ENCODE measurements at regions not wholly inside any gene's neighbourhood (a gene's known extent, or its start where the extent isn't known, plus 50 kb on each side); places are given as distances from the start of the nearest gene placed in this dataset.
A peak's percentile ranks its signal among the peaks of the same experiment; 100 is the strongest.

DNA sequence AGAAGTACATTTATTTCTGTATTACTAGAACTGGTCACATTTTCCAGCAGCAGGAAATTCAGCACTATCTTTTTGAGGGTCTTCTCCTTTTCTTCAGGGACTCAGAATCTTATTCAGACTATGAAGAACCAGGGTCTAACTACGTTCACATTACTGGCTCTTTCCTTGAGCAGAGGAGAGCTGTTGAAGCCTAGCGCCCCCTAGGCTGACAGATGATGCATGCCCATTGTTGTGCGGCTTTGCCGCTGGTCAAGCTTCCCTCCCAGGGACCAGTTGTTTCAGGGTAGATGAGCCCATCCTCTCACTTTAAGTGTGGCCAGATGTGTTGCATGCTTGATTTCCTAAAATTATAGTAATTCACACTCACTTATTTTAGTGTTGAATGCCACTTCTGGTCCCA is 168.2 kb upstream of the PDGFD start:
- TF ChIP-seq TEAD4 (IDR thresholded peaks at IDR 0.05): no peak
- TF ChIP-seq YY1 (IDR thresholded peaks at IDR 0.05; ENCODE audit: low read depth): no peak
- TF ChIP-seq EGR1 (IDR thresholded peaks at IDR 0.05): no peak
- peak; percentile 27; the same call in 1 of the 2 replicates for TF ChIP-seq RAD21 (IDR thresholded peaks at IDR 0.05; ENCODE audit: low read depth)
- TF ChIP-seq, protein P1, sequence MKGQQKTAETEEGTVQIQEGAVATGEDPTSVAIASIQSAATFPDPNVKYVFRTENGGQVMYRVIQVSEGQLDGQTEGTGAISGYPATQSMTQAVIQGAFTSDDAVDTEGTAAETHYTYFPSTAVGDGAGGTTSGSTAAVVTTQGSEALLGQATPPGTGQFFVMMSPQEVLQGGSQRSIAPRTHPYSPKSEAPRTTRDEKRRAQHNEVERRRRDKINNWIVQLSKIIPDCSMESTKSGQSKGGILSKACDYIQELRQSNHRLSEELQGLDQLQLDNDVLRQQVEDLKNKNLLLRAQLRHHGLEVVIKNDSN (IDR thresholded peaks at IDR 0.05): no peak
- no peak for TF ChIP-seq NFIC (IDR thresholded peaks at IDR 0.05)
- TF ChIP-seq CREB1 (IDR thresholded peaks at IDR 0.05; ENCODE audit: low read depth): no peak
- TF ChIP-seq EP300 (IDR thresholded peaks at IDR 0.05; ENCODE audit: borderline replicate concordance): no peak
- TF ChIP-seq TCF12 (IDR thresholded peaks at IDR 0.05; ENCODE audit: low read depth): no peak

DNA sequence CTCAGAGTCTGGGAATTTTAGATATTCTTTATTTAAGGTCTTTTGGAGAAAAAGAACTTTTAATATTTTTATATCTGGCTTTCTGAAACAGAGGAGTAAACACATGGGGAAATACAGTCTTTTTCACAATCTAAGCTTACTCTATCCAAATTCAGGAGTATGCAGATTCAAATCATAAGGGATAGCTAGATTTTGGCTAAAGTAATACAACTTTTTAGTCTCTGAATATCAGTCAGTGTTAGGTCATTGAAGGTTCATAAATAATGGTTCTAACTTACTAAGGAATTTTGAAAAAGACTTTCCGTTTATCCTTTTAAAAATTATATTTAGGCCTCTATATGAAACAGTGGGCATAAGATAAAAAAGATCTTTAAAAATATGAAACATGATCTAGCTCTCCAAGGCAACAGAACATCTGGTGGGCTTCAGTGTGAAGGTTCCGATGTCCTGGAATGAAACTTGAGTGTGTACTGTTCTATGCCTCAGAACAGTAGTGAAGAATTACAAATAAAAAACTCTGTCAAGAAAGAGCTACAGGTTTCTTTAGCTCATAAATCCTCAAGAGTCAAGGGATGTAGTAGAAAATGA is 165.2 kb upstream of the PDGFD start:
- no peak for TF ChIP-seq CEBPB (IDR thresholded peaks at IDR 0.05)
- no peak for TF ChIP-seq FOXM1 (IDR thresholded peaks at IDR 0.05; ENCODE audit: borderline replicate concordance, low read depth)
- TF ChIP-seq YY1 (IDR thresholded peaks at IDR 0.05; ENCODE audit: low read depth): no peak
- no peak for TF ChIP-seq TEAD4 (IDR thresholded peaks at IDR 0.05)
- no peak for TF ChIP-seq ZBTB7A (IDR thresholded peaks at IDR 0.05; ENCODE audit: low read depth)
- TF ChIP-seq, protein P1 (IDR thresholded peaks at IDR 0.05): no peak
- TF ChIP-seq RAD21 (IDR thresholded peaks at IDR 0.05; ENCODE audit: low read depth): no peak
- no peak for TF ChIP-seq EGR1 (IDR thresholded peaks at IDR 0.05)
- TF ChIP-seq CREB1 (IDR thresholded peaks at IDR 0.05; ENCODE audit: low read depth): no peak
- TF ChIP-seq, protein P2, sequence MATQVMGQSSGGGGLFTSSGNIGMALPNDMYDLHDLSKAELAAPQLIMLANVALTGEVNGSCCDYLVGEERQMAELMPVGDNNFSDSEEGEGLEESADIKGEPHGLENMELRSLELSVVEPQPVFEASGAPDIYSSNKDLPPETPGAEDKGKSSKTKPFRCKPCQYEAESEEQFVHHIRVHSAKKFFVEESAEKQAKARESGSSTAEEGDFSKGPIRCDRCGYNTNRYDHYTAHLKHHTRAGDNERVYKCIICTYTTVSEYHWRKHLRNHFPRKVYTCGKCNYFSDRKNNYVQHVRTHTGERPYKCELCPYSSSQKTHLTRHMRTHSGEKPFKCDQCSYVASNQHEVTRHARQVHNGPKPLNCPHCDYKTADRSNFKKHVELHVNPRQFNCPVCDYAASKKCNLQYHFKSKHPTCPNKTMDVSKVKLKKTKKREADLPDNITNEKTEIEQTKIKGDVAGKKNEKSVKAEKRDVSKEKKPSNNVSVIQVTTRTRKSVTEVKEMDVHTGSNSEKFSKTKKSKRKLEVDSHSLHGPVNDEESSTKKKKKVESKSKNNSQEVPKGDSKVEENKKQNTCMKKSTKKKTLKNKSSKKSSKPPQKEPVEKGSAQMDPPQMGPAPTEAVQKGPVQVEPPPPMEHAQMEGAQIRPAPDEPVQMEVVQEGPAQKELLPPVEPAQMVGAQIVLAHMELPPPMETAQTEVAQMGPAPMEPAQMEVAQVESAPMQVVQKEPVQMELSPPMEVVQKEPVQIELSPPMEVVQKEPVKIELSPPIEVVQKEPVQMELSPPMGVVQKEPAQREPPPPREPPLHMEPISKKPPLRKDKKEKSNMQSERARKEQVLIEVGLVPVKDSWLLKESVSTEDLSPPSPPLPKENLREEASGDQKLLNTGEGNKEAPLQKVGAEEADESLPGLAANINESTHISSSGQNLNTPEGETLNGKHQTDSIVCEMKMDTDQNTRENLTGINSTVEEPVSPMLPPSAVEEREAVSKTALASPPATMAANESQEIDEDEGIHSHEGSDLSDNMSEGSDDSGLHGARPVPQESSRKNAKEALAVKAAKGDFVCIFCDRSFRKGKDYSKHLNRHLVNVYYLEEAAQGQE (IDR thresholded peaks at IDR 0.05; ENCODE audit: low read depth): no peak
- no peak for TF ChIP-seq TCF12 (IDR thresholded peaks at IDR 0.05; ENCODE audit: low read depth)
- TF ChIP-seq, protein P3, sequence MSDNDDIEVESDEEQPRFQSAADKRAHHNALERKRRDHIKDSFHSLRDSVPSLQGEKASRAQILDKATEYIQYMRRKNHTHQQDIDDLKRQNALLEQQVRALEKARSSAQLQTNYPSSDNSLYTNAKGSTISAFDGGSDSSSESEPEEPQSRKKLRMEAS (IDR thresholded peaks at IDR 0.05): no peak
- TF ChIP-seq NFIC (IDR thresholded peaks at IDR 0.05): no peak
- no peak for TF ChIP-seq TAF1 (IDR thresholded peaks at IDR 0.05; ENCODE audit: low read depth)
- TF ChIP-seq EP300 (IDR thresholded peaks at IDR 0.05; ENCODE audit: borderline replicate concordance): no peak

DNA sequence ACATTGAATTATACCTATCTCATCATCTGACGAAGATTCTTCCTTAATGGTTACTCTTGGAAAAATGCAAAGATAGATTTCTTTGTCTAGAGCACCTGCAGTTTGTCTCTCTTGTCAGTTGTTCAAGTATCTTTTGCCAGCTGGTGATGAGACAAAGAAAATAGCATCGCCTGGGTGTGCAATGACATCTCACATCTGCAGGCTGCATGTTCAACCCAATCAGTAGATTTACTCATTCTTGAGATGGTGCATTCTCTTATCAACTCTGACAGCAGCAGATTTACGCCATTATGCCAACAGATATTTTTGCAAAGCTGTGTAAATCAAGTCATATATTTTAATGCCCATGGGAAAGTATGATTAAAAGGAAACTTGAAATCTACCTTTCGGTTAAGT is 164.6 kb upstream of the PDGFD start:
- TF ChIP-seq RAD21 (IDR thresholded peaks at IDR 0.05; ENCODE audit: low read depth) (no peak), TCF12 (IDR thresholded peaks at IDR 0.05; ENCODE audit: low read depth) (no peak), ZBTB7A (IDR thresholded peaks at IDR 0.05; ENCODE audit: low read depth) (no peak), YY1 (IDR thresholded peaks at IDR 0.05; ENCODE audit: low read depth) (no peak), CREB1 (IDR thresholded peaks at IDR 0.05; ENCODE audit: low read depth) (no peak), CEBPB (IDR thresholded peaks at IDR 0.05) (no peak), TEAD4 (IDR thresholded peaks at IDR 0.05) (no peak), TAF1 (IDR thresholded peaks at IDR 0.05; ENCODE audit: low read depth) (no peak), EGR1 (IDR thresholded peaks at IDR 0.05) (no peak), EP300 (IDR thresholded peaks at IDR 0.05; ENCODE audit: borderline replicate concordance) (no peak), FOXM1 (IDR thresholded peaks at IDR 0.05; ENCODE audit: borderline replicate concordance, low read depth) (no peak), NFIC (IDR thresholded peaks at IDR 0.05) (no peak)
- TF ChIP-seq, protein P1 (IDR thresholded peaks at IDR 0.05): no peak
- TF ChIP-seq, protein P2 (IDR thresholded peaks at IDR 0.05; ENCODE audit: low read depth): no peak
- TF ChIP-seq, protein P3 (IDR thresholded peaks at IDR 0.05): no peak

DNA sequence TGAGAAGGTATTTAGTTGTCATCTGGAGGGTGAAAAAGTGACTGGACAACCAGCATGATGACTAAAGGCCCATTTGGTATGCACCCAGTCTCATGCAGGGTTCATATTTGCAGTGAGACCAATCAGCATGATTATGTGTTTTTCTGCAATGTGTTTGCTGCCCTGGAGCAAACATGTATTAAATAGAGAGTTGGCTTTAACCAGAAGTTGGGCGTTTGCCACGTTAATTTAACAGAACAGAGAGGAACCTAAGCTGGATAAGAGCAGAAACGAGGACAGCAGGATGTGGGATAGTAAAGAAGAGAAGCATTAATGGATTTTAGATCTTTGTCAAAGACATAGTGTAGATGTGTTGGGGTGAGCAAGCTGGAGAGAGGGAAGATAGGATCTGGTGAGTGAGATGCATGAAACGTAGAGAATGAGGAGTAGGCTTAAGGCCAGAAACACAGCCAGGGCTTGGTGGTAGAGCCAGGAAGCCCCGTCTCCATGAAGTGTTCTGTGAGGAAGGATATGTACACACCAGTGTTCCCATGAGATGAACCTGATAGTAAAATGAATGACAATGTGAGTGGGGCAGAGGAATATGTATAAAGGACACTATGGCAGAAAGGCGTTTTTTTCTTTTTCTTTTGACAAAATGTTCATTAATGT is 164.0 kb upstream of the PDGFD start:
- no peak for TF ChIP-seq CEBPB (IDR thresholded peaks at IDR 0.05)
- no peak for TF ChIP-seq EP300 (IDR thresholded peaks at IDR 0.05; ENCODE audit: borderline replicate concordance)
- TF ChIP-seq CREB1 (IDR thresholded peaks at IDR 0.05; ENCODE audit: low read depth): no peak
- no peak for TF ChIP-seq RAD21 (IDR thresholded peaks at IDR 0.05; ENCODE audit: low read depth)
- no peak for TF ChIP-seq NFIC (IDR thresholded peaks at IDR 0.05)
- TF ChIP-seq, protein P3 (IDR thresholded peaks at IDR 0.05): no peak
- no peak for TF ChIP-seq YY1 (IDR thresholded peaks at IDR 0.05; ENCODE audit: low read depth)
- TF ChIP-seq, protein P1 (IDR thresholded peaks at IDR 0.05): no peak
- TF ChIP-seq TEAD4 (IDR thresholded peaks at IDR 0.05): no peak
